ENCODE measurements at regions not wholly inside any gene's neighbourhood (a gene's known extent, or its start where the extent isn't known, plus 50 kb on each side); places are given as distances from the start of the nearest gene placed in this dataset.

DNA sequence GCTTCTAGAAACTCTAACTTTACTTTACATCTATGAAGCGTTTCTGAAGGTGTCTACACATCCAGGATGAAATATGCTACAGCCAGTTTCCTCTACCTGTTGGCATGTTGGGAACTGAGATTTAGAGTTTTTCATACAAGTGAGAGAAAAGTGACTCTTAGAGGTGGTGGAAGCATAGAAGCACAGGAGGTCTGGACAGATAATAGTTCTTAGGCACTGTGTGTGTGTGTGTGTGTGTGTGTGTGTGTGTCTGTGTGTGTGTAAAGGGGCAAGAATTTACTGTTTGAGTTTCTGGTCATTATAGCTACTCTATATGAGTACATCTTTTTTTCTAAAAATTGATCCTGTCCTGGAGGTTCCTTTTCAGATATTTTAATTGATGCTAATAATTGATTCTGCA lies 110.7 kb upstream of the MTPN start:
- no peaks in the 10 kb centered on the region for H3K9me3 ChIP-seq (ENCODE audit: low read depth)
- H3K4me3 ChIP-seq, result no peak overlapping the region
- peaks cover 7% of the 10 kb centered on the region for H3K4me1 ChIP-seq (ENCODE audit: insufficient read depth)
- H3K4me2 ChIP-seq, result peak overlapping the region; percentile 59
- TF ChIP-seq EZH2phosphoT487 (IDR thresholded peaks at IDR 0.05; ENCODE audit: low read depth, severe bottlenecking, unreplicated experiment), result no peak
- TF ChIP-seq EZH2 (IDR thresholded peaks at IDR 0.05; ENCODE audit: borderline replicate concordance), result no peak
- TF ChIP-seq, protein P1, sequence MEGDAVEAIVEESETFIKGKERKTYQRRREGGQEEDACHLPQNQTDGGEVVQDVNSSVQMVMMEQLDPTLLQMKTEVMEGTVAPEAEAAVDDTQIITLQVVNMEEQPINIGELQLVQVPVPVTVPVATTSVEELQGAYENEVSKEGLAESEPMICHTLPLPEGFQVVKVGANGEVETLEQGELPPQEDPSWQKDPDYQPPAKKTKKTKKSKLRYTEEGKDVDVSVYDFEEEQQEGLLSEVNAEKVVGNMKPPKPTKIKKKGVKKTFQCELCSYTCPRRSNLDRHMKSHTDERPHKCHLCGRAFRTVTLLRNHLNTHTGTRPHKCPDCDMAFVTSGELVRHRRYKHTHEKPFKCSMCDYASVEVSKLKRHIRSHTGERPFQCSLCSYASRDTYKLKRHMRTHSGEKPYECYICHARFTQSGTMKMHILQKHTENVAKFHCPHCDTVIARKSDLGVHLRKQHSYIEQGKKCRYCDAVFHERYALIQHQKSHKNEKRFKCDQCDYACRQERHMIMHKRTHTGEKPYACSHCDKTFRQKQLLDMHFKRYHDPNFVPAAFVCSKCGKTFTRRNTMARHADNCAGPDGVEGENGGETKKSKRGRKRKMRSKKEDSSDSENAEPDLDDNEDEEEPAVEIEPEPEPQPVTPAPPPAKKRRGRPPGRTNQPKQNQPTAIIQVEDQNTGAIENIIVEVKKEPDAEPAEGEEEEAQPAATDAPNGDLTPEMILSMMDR (IDR thresholded peaks at IDR 0.05; ENCODE audit: poor library complexity), result no peak
- no peaks in the 10 kb centered on the region for H3K79me2 ChIP-seq
- H3K36me3 ChIP-seq (replicated peaks; ENCODE audit: insufficient read depth, low read depth), result no peaks in the 10 kb centered on the region
- H2AFZ ChIP-seq, result peak overlapping the region; percentile 2
- H4K20me1 ChIP-seq (ENCODE audit: insufficient read depth, poor library complexity, severe bottlenecking), result no peaks in the 10 kb centered on the region
- DNase-seq (ENCODE audit: low spot score), result no peak
- 91% methylated on average over 1 of the region's 1 CpG for WGBS (ENCODE audit: low lambda C conversion rate, missing lambda C conversion rate)
- no peaks in the 10 kb centered on the region for H3K27me3 ChIP-seq
- H3K27ac ChIP-seq, result no peak overlapping the region
- H3K9me2 ChIP-seq (replicated peaks; ENCODE audit: insufficient read depth), result no peaks in the 10 kb centered on the region

DNA sequence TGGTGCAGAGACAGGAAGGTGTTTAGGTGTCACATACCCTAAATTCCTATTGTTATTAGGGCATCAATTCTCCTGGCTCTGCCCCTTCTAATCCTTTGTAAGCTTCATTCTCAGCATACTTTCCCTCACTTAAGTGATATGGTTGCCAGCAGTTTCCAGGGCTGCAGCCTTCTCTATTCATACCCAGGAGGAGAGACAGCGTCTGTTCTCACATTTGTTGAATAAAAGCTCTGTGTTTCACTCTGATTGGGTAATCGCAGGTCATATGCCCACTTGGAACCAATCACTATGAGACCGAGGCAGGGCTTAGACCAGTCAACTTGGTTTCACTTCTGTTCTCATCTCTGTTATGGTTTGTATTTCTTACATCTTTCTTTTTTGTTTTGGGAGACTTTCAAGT lies 109.6 kb upstream of the MTPN start:
- Histone ChIP-seq H3K4me1 (ENCODE audit: insufficient read depth) (peaks cover 7% of the 10 kb centered on the region), H3K9me2 (replicated peaks; ENCODE audit: insufficient read depth) (no peaks in the 10 kb centered on the region), H2AFZ (peak overlapping the region; percentile 22), H3K79me2 (no peaks in the 10 kb centered on the region), H3K27me3 (no peaks in the 10 kb centered on the region), H3K9me3 (ENCODE audit: low read depth) (no peaks in the 10 kb centered on the region), H3K4me2 (peak overlapping the region; percentile 59), H3K4me3 (peak overlapping the region; percentile 3), H4K20me1 (ENCODE audit: insufficient read depth, poor library complexity, severe bottlenecking) (no peaks in the 10 kb centered on the region), H3K27ac (no peak overlapping the region), H3K36me3 (replicated peaks; ENCODE audit: insufficient read depth, low read depth) (no peaks in the 10 kb centered on the region)
- 71% methylated on average over 3 of the region's 3 CpGs for WGBS (ENCODE audit: low lambda C conversion rate, missing lambda C conversion rate)
- no peak for TF ChIP-seq EZH2 (IDR thresholded peaks at IDR 0.05; ENCODE audit: borderline replicate concordance)
- TF ChIP-seq EZH2phosphoT487 (IDR thresholded peaks at IDR 0.05; ENCODE audit: low read depth, severe bottlenecking, unreplicated experiment), result no peak
- TF ChIP-seq, protein P1 (IDR thresholded peaks at IDR 0.05; ENCODE audit: poor library complexity), result no peak
- DNase-seq (ENCODE audit: low spot score), result peak; percentile 72

DNA sequence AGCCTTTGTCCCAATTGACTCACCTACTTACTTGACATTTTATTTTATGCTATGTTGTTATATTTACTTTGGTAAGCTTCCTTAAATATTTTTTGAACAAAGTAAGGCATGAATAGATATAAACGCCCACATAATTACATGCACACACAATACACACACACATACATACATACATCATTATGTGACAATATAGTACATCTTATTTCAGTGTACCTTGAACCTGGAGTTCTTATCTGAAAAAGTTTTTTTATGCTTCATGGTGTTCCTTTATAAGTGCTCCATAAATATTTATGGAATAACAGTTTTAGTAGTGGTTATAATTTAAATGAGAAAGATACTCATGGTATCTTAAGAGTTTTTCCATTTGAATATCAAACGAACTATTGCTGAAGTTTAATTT lies 102.8 kb upstream of the MTPN start:
- H3K4me3 ChIP-seq, result no peak overlapping the region
- no peaks in the 10 kb centered on the region for H3K27me3 ChIP-seq
- no peak for DNase-seq (ENCODE audit: low spot score)
- H3K79me2 ChIP-seq, result no peaks in the 10 kb centered on the region
- H3K9me2 ChIP-seq (replicated peaks; ENCODE audit: insufficient read depth), result no peaks in the 10 kb centered on the region
- no peaks in the 10 kb centered on the region for H3K4me1 ChIP-seq (ENCODE audit: insufficient read depth)
- no peak overlapping the region for H3K27ac ChIP-seq
- no peak overlapping the region for H2AFZ ChIP-seq
- H3K9me3 ChIP-seq (ENCODE audit: low read depth), result no peaks in the 10 kb centered on the region
- no peaks in the 10 kb centered on the region for H4K20me1 ChIP-seq (ENCODE audit: insufficient read depth, poor library complexity, severe bottlenecking)
- 94% methylated on average over 2 of the region's 2 CpGs for WGBS (ENCODE audit: low lambda C conversion rate, missing lambda C conversion rate)
- H3K36me3 ChIP-seq (replicated peaks; ENCODE audit: insufficient read depth, low read depth), result no peaks in the 10 kb centered on the region
- H3K4me2 ChIP-seq, result no peak overlapping the region
- TF ChIP-seq EZH2 (IDR thresholded peaks at IDR 0.05; ENCODE audit: borderline replicate concordance), result no peak
- no peak for TF ChIP-seq EZH2phosphoT487 (IDR thresholded peaks at IDR 0.05; ENCODE audit: low read depth, severe bottlenecking, unreplicated experiment)
- TF ChIP-seq, protein P1 (IDR thresholded peaks at IDR 0.05; ENCODE audit: poor library complexity), result no peak

DNA sequence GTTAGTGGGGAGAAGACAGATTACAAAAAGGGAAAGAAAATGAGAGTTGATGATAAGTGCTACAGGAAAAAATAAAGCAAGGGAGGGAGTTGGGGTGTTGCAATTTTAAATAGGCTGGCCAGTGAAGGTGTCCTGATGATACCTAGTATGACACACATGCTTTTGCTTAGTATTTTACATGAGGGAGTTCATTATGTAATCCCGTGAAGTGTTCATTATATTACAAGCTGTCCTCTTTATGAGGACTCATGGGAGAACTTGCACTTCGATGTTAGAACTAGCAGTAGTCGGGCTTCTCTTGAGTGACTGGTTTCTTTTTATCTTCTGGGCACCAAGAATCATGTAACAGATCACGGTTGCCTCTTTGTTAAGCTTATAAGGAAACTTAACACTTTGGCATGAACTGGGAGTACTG lies 102.3 kb upstream of the MTPN start:
- H3K9me3 ChIP-seq (ENCODE audit: low read depth), result no peaks in the 10 kb centered on the region
- no peaks in the 10 kb centered on the region for H4K20me1 ChIP-seq (ENCODE audit: insufficient read depth, poor library complexity, severe bottlenecking)
- H3K79me2 ChIP-seq, result no peaks in the 10 kb centered on the region
- no peak for DNase-seq (ENCODE audit: low spot score)
- H3K27me3 ChIP-seq, result no peaks in the 10 kb centered on the region
- TF ChIP-seq, protein P1 (IDR thresholded peaks at IDR 0.05; ENCODE audit: poor library complexity), result no peak
- TF ChIP-seq EZH2phosphoT487 (IDR thresholded peaks at IDR 0.05; ENCODE audit: low read depth, severe bottlenecking, unreplicated experiment), result no peak
- H3K9me2 ChIP-seq (replicated peaks; ENCODE audit: insufficient read depth), result no peaks in the 10 kb centered on the region
- H3K4me3 ChIP-seq, result no peak overlapping the region
- no peaks in the 10 kb centered on the region for H3K4me1 ChIP-seq (ENCODE audit: insufficient read depth)
- WGBS (ENCODE audit: low lambda C conversion rate, missing lambda C conversion rate), result 67% methylated on average over 4 of the region's 4 CpGs
- H3K27ac ChIP-seq, result no peak overlapping the region
- H2AFZ ChIP-seq, result no peak overlapping the region
- H3K36me3 ChIP-seq (replicated peaks; ENCODE audit: insufficient read depth, low read depth), result no peaks in the 10 kb centered on the region
- H3K4me2 ChIP-seq, result no peak overlapping the region
